AG04450 (cell line): ENCODE measurements at regions not wholly inside any gene's neighbourhood (a gene's known extent, or its start where the extent isn't known, plus 50 kb on each side); places are given as distances from the start of the nearest gene placed in this dataset.

ENCODE experiments used
- CTCF ChIA-PET: fragments of 300-600, 350-600 bp; formaldehyde crosslinking; extraction: SDS; loops from one replicate; lab custom pipeline; 2022; ENCODE audit warnings: antibody characterized with exemption, inconsistent platforms; lab: Charles Lee
- POLR2A ChIA-PET: fragments of 350-600 bp; formaldehyde crosslinking; extraction: SDS; loops from one replicate; lab custom pipeline; 2021; ENCODE audit warnings: antibody characterized with exemption, inconsistent platforms; lab: Yijun Ruan, JAX
- DNase-seq: peaks from one replicate; pipeline ENCODE4 v3.0.0-alpha.2; 2011; ENCODE audit warnings: low read depth, low spot score
- H3K27ac ChIP-seq: one replicate; pipeline ENCODE4 v1.5.1; 2012; ENCODE audit warnings: low read depth, low read length, control low read depth
- H3K27me3 ChIP-seq: one replicate; pipeline ENCODE4 v1.6.0; 2012; ENCODE audit warnings: low read length; ENCODE audit not compliant: control insufficient read depth, insufficient read depth
- H3K4me3 ChIP-seq: 2 replicates; pipeline ENCODE4 v1.5.1; 2011; ENCODE audit warnings: mild to moderate bottlenecking, low read depth, low read length, control low read depth
- H3K9me3 ChIP-seq: 2 replicates; pipeline ENCODE4 v1.5.1; 2012; ENCODE audit warnings: low read length; ENCODE audit not compliant: control insufficient read depth, insufficient read depth
- CTCF ChIP-seq: IDR thresholded peaks from 2 replicates; pipeline ENCODE4 v1.5.1; 2011; ENCODE audit warnings: low read depth, low read length, control low read depth, inconsistent platforms

- DNase-seq: no peak
- CTCF ChIA-PET: no interaction called here
- Histone ChIP-seq H3K27ac (no peak overlapping the region), H3K9me3 (no peaks in the 10 kb centered on the region), H3K27me3 (no peaks in the 10 kb centered on the region), H3K4me3 (no peak overlapping the region)
- POLR2A ChIA-PET: no interaction called here
- no peak for TF ChIP-seq CTCF
Observed at GRCh38 chr3:87973906-87974305, 84.9 kb downstream of the CGGBP1 start.

DNA sequence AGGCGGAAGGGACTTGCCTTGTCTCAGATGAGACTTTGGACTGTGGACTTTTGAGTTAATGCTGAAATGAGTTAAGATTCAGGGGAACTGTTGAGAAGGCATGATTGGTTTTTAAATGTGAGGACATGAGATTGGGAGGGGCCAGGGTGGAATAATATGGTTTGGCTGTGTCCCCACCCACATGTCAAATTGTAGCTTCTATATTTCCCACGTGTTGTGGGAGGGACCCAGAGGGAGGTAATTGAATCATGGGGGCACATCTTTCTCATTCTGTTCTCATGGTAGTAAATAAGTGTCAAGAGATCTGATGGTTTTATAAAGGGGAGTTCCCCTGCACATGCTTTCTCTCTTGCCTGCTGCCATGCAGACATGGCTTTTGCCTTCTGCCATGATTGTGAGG is 89.2 kb downstream of the CGGBP1 start:
- Histone ChIP-seq H3K27ac (no peak overlapping the region), H3K9me3 (no peaks in the 10 kb centered on the region), H3K4me3 (no peak overlapping the region), H3K27me3 (no peaks in the 10 kb centered on the region)
- ChIA-PET POLR2A (no interaction called here), CTCF (no interaction called here)
- TF ChIP-seq CTCF: no peak
- DNase-seq: no peak

DNA sequence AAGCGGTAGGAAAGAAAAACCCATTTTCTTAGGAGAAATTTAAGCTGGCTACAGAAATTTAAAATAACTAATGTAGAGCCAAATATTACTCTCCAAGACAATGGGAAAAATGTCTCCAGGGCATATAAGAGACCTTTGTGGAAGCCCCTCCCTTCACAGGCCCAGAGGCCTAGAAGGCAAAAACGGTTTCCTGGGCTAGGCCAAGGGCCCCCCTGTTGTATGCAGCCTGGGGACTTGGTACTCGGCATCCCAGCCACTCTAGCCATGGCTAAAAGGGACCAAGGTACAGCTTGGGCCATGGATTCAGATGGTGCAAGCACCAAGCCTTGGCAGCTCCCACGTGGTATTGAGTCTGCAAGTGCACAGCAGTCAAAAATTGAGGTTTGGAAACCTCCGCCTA is 90.1 kb downstream of the CGGBP1 start:
- H3K9me3 ChIP-seq: no peaks in the 10 kb centered on the region
- POLR2A ChIA-PET: no interaction called here
- TF ChIP-seq CTCF: no peak
- no peaks in the 10 kb centered on the region for H3K27me3 ChIP-seq
- no peak for DNase-seq
- no peak overlapping the region for H3K4me3 ChIP-seq
- CTCF ChIA-PET: no interaction called here
- H3K27ac ChIP-seq: no peak overlapping the region

- ChIA-PET CTCF (no interaction called here), POLR2A (no interaction called here)
- H3K9me3 ChIP-seq: no peaks in the 10 kb centered on the region
- no peak overlapping the region for H3K27ac ChIP-seq
- no peak overlapping the region for H3K4me3 ChIP-seq
- no peak for DNase-seq
- no peaks in the 10 kb centered on the region for H3K27me3 ChIP-seq
- TF ChIP-seq CTCF: no peak
Observed at GRCh38 chr3:87958289-87958688, 100.5 kb downstream of the CGGBP1 start.

DNA sequence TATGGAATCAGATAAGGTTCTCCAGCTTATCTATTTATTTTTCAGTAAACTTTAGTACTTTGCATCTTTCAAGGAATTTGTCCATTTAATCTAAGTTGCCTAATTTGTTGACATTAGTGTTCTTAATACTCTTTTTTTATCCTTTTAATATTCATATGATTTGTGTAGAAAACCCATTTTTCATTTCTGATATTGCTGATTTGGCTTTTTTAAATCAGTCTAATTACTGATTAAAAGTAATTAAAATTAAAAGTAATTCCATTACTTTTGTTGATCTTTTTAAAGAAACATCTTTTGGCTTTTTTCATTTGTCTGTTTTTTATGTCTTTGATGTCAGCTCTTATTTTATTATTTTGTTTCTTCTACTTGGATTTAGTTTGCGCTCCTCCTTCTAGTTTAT is 101.2 kb downstream of the CGGBP1 start:
- CTCF ChIA-PET: no interaction called here
- no peak overlapping the region for H3K4me3 ChIP-seq
- POLR2A ChIA-PET: no interaction called here
- no peak for DNase-seq
- TF ChIP-seq CTCF: no peak
- no peak overlapping the region for H3K27ac ChIP-seq
- H3K27me3 ChIP-seq: no peaks in the 10 kb centered on the region
- no peaks in the 10 kb centered on the region for H3K9me3 ChIP-seq
